ENCODE measurements at regions not wholly inside any gene's neighbourhood (a gene's known extent, or its start where the extent isn't known, plus 50 kb on each side); places are given as distances from the start of the nearest gene placed in this dataset.

DNA sequence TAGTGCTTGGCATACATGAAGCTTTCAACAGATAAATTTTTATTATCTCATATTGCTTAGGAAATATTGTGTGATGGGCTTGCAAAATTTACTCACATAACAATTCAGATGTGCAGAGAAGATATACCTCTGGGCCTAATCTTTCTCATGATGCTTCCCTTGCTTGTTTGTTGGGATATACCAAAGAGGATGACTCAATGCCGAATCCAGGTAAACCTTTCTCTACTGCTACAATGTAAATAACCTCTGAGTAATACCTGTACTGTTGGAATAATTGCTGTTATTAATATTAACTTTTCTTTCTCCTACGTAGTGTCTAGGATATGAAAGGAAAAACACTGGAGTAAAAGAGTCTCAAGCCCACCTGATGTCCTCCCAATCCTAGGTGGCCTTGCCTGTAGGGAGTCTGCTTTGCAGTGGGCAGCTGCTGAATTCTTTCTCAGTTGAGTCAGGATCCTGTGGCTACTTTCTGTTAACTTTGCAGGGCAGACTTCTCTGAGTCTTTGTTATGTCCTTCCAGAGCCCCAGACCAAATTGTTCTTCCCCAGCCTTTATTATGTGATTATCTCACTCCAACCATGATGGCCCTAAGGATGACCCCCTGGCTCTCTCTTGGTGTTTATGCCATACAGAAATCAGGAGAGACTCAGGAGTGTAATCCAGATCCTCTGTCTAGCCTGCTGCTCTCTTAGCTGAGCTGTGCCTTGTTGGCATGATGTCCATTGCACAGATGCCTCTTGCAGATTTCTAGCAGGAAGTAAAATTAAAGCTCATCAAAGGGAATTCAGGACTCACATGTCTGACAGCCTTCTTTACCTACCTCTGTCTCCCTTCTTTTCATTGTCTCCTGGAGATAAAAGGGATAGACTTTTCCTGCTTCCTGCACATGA, 208.1 kb downstream of the SNX18 start:
- no peak for DNase-seq (ENCODE audit: low read depth)
- H3K4me3 ChIP-seq (ENCODE audit: low read length) = no peak overlapping the region
- TF ChIP-seq, protein P1, sequence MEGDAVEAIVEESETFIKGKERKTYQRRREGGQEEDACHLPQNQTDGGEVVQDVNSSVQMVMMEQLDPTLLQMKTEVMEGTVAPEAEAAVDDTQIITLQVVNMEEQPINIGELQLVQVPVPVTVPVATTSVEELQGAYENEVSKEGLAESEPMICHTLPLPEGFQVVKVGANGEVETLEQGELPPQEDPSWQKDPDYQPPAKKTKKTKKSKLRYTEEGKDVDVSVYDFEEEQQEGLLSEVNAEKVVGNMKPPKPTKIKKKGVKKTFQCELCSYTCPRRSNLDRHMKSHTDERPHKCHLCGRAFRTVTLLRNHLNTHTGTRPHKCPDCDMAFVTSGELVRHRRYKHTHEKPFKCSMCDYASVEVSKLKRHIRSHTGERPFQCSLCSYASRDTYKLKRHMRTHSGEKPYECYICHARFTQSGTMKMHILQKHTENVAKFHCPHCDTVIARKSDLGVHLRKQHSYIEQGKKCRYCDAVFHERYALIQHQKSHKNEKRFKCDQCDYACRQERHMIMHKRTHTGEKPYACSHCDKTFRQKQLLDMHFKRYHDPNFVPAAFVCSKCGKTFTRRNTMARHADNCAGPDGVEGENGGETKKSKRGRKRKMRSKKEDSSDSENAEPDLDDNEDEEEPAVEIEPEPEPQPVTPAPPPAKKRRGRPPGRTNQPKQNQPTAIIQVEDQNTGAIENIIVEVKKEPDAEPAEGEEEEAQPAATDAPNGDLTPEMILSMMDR (conservative IDR thresholded peaks at IDR 0.05; ENCODE audit: low read depth, low read length) = no peak

DNA sequence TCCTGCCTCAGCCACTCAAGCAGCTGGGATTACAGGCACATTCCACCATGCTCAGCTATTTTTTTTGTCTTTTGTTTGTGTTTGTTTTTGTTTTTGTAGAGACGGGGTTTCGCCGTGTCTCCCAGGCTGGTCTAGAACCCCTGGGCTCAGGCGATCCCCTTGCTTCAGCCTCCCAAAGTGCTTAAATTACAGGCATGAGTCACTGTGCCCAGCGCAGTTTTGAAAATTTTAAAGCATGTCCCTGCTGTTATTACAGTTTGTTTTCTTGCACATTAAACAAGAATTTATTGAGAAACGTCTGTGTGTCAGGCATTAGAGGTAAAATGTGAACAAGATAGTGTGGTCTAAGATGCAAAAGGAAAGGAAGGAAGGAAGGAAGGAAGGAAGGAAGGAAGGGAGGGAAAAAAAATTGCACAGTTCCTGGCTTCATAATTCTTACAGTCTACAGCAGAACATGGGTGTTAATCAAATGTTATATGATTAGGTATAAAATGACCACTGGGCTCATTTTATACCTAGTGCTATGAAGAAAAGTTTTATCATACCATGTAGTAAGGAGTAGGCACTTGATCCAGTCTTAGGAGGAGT, 205.4 kb downstream of the SNX18 start:
- TF ChIP-seq, protein P1 (conservative IDR thresholded peaks at IDR 0.05; ENCODE audit: low read depth, low read length) = no peak
- no peak overlapping the region for H3K4me3 ChIP-seq (ENCODE audit: low read length)
- DNase-seq (ENCODE audit: low read depth) = no peak

DNA sequence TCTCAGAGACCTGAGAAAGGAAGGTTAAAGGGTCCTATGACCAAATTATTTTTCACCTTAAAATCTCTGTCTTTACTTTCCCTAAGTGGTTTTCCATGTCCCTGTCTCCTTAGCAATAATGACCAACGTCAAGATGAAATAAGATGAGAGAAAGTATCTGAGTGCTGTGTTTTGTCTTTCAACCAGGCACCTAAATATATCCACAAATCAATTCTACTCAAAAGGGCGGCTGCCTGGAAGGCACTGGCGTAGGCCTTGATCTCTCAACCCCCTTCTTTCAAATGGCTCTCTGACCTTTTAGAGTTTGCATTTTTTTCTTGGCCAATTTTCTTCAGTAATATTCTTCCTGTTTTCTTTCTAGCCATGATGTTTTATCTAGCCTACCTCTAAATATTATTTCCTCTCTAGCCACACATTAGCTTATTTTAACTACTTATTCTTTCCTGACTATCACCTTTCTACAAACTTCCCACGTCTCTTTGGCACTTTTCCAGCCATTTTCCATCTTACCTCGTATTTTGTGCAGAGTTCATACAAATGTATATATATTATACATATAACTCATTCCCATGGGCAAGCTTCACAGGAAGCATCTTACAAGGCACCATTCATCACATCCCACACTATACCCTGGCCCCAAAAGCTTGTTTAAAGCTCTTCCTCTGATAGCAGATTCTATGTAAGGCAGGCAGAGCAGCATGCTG, 204.5 kb downstream of the SNX18 start:
- TF ChIP-seq, protein P1 (conservative IDR thresholded peaks at IDR 0.05; ENCODE audit: low read depth, low read length) = no peak
- no peak overlapping the region for H3K4me3 ChIP-seq (ENCODE audit: low read length)

DNA sequence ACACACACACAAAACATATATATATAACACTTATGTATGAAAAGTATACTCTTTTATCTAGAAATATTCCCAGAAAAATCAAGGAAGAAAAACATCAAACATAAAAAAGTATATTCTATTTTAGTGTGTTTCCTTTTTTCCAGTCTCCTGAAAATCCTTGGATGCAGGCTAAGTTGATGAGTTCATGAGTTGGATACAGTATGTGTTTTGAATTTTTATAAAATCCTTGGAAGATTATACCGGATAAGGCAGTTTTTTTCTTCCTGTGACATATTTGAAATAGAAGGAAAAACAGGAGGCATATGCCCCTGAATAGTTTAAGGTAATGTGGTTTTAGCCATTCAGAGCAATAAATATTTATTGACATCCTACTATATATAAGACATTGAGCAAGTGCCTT, 203.6 kb downstream of the SNX18 start:
- no peak overlapping the region for H3K4me3 ChIP-seq (ENCODE audit: low read length)
- no peak for DNase-seq (ENCODE audit: low read depth)
- TF ChIP-seq, protein P1 (conservative IDR thresholded peaks at IDR 0.05; ENCODE audit: low read depth, low read length) = no peak

More for the DNA sequence above, 204.5 kb downstream of the SNX18 start:
- DNase-seq (ENCODE audit: low read depth) = no peak

DNA sequence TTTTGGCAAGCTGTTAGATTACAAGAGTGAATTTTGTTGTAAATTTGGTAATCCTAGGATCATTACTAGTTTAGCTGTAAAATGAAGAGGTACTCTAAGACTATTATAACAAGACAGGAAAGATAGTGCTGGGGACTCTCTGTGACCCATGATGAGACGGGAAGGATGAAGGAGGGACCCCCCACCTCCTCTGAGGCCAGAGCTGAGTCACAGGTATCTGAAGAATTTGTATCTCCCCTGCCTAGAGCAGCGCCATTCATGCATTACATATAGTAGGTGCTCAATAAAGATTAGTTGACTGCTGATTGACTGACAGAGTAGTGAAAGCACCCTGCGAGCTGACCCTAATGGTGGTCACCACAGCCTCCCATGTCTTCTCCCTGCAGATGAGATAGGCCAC, 202.8 kb downstream of the SNX18 start:
- no peak for DNase-seq (ENCODE audit: low read depth)
- TF ChIP-seq, protein P1 (conservative IDR thresholded peaks at IDR 0.05; ENCODE audit: low read depth, low read length) = no peak
- H3K4me3 ChIP-seq (ENCODE audit: low read length) = no peak overlapping the region

DNA sequence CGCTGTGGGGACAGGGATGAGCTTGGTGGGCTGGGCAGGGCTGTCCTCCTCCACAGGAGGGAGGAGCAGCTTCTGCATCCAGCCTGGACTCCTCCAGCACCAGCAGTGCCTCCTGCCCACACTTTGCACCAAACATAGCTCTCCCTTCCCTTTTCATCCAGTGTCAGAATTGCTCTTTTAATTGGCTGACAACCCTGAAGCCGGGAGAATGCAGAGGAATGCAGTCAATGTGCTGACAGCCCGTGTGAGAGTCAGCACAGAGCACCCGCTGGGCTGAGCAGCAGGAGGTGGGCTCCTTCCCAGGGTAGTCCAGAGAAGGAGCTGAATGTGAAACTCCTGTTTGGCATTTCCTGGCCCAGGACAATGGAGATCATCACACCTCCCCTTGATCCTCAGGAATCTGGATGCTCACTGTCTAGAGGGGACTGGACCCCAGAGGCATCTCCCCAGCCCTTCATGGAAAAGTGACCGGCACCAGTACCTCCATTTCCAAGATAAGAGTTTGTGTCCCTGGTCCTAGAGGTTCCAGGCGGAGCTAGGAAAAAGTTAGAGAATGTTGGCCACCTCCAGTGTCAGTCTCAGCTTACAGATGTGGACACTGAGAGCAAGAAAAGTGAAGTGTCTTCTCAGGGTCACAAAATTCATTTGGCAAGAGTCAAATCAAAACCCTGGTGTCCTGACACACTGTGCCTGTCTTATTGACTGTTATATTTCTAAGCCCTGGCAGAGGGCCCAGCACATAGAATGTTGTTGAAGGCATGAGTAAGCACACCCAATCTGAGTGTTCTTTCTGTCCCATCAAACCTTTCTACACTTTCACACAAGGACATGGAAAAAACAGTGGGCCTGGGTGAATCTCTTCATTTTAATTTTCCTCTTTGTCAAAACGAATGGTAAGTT, 202.1 kb downstream of the SNX18 start:
- no peak for DNase-seq (ENCODE audit: low read depth)
- TF ChIP-seq, protein P1 (conservative IDR thresholded peaks at IDR 0.05; ENCODE audit: low read depth, low read length) = no peak
- H3K4me3 ChIP-seq (ENCODE audit: low read length) = no peak overlapping the region

Measured in retinal pigment epithelial cell (primary cell).